T-helper 2 cell (primary cell): ENCODE measurements at regions not wholly inside any gene's neighbourhood (a gene's known extent, or its start where the extent isn't known, plus 50 kb on each side); places are given as distances from the start of the nearest gene placed in this dataset.
"Not testable (repeated sequence)": the region's sequence is repeated elsewhere in the genome, so short reads cannot be mapped to it uniquely, and the experiment has no call there.

Experiments
- DNase-seq, 5 experiments: peaks; one replicate each; pipeline versions ENCODE4 v3.0.0 to v3.0.0-alpha.2; 2012 to 2022

DNA sequence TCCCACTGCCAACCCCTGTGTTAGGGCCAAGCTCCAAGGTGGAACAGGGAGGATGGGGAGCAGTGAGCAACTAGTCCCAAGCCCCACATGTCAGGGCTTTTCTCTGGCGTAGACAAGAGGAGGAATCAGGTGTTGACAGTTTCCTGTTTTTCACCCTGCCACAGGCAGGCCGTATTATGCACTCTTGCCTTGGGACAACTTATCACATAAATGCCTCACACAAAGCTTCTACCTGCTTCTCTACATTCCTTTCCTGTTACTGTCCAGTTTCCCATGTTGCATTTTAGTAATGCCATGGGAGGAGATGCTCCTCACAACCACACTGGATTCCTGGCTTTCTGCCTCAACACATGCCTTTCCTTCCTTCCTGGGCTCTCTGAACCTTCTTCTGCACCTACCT lies 381.2 kb upstream of the ATP11B start:
- no peak for DNase-seq

DNA sequence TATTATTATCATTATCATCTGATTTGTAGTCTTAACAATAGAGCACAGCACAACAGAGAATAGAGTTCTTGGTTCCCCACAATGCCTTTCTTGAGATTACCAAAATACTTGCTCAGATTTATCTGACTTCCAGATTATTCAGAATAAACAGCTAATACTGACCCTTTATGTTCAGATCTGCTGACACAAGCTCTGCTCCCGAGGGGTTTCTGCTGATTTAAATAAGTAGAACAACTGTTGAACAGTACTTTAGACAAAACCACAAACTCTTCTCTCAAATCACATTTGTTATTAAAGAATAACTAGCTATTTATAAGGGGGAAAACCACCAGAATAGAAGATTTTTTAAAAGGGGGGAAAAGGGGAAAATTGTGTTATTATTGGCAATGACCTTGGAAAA lies 380.2 kb upstream of the ATP11B start:
- no peak for DNase-seq

DNA sequence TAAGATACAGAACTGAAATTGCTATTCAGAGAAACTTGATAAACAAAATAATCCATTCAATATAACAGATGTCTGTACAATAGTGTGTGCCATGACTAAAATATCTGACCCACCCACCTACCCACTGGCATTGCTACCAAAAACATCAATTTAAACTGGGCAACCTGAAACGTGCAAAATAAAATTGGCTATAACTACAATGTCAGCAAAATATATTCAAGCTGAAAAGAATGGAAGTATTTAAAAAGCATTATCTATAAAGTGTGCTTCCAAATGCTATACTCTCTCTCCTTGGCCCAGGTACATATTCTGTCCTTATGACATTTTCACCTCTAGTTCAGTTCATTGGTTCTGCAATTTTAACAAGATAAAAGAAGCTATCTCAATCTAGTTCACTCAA lies 379.6 kb upstream of the ATP11B start:
- no peak for DNase-seq

DNA sequence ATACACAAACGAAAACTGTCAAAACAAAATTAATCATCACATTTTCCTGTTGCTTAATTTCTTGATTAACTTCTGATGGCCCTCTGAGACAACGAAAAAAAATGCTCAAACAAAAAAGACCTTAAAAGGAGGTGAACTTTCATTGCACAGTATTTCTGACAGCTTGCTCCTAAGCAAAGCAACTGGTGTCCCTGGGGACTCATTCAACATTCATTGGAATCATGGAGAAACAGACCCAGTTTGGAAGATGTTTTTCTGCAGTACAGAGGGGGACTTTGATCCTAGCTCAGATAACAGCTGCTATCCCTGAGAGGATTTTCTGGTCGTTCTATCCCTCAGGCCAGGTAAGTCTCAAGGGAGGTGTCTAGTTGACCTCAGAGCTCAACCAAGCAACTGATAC lies 378.7 kb upstream of the ATP11B start:
- DNase-seq = no peak

DNA sequence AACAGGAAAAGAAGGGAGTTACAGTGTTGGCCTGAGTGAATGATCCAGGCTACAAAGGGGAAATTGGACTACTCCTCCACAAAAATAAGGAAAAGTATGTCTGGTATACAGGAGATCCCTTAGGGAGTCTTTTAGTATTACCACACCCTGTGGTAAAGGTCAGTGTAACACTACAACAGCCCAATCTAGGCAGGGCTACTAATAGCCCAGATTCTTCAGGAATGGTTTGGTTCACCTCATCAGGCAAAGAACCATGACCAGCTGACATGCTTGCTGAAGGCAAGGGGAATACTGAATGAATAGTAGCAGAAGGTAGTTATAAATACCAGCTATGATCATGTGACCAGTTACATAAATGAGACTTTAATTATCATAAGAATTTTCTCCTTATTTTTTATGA lies 372.6 kb upstream of the ATP11B start:
- no peak for DNase-seq

DNA sequence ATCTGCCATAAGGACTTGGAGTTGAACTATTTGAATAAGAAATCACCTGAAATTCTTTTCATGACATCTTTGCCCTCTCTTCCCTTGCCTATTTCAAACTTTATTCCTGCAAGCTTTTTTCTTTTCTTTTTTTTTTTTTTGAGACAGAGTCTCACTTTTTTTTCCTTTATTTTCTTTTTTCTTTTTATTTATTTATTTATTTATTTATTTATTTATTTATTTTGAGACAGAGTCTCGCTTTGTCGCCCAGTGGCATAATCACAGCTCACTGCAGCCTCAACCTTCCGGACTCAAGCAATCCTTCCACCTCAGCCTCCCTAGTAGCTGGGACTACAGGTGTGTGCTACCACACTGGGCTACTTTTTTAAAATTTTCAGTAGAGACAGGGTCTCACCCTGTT lies 369.3 kb upstream of the ATP11B start:
- no peak for DNase-seq

DNA sequence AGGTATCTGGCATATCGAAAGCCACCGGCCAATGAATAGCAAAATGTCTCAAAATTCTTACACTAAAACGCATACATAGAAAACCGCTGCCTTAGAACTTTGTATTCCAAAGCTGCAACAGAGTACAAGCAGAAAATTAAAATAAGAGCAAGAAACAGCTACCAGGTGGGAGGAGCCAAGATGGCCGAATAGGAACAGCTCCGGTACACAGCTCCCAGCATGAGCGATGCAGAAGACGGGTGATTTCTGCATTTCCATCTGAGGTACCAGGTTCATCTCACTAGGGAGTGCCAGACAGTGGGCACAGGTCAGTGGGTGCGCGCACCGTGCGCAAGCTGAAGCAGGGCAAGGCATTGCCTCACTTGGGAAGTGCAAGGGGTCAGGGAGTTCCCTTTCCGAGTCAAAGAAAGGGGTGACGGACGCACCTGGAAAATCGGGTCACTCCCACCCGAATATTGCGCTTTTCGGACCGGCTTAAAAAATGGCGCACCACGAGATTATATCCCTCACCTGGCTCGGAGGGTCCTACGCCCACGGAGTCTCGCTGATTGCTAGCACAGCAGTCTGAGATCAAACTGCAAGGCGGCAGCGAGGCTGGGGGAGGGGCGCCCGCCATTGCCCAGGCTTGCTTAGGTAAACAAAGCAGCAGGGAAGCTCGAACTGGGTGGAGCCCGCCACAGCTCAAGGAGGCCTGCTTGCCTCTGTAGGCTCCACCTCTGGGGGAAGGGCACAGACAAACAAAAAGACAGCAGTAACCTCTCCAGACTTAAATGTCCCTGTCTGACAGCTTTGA lies 367.2 kb upstream of the ATP11B start:
- not testable (repeated sequence) for DNase-seq

DNA sequence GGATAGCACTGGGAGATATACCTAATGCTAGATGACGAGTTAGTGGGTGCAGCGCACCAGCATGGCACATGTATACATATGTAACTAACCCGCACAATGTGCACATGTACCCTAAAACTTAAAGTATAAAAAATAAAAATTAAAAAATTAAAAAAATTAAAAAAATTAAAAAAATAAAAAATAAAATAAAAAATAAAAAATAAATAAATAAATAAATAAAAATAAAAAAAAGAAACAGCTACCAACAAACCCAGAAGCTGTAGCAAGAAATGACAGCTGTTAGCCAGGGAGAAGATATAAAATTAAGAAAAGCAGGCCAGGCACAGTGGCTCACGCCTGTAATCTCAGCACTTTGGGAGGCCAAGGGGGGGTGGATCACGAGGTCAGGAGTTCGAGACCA lies 361.3 kb upstream of the ATP11B start:
- not testable (repeated sequence) for DNase-seq

DNA sequence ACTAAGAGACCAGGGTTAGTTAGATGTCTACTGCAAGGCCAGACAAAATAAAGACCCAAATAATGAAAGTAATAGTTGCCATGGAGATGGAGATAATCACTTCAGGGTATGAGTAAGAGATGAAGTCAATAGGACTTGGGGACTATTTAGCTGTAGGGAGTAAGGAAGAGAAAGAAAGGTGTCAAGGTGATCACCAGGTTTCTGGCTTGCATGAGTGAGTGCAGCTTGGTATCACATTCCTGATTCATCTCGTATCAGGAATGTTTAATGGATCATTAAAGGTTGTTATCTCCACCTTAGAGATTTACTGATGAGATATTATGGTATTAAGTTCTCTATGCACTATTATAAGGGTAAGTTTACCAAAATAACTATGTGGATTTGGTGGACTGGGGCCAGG lies 357.4 kb upstream of the ATP11B start:
- DNase-seq = no peak

DNA sequence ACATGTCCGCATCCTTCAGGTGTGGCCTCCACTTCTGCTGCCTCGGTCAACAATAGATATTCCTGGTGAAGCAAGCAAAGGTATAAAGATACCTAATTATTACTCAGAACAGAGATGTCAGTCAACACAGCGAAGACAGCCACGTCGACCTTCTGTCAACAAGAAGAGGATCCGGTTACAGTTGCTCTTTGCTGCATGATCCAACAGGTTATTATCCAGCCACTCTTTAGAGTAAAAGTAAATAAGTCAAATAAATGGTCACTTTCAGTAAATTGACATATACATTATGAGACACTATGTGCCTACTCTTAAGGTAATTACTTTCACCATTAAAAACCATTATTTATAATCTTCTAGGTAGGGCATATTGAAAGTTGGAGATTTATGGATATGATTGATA lies 356.8 kb upstream of the ATP11B start:
- no peak for DNase-seq

DNA sequence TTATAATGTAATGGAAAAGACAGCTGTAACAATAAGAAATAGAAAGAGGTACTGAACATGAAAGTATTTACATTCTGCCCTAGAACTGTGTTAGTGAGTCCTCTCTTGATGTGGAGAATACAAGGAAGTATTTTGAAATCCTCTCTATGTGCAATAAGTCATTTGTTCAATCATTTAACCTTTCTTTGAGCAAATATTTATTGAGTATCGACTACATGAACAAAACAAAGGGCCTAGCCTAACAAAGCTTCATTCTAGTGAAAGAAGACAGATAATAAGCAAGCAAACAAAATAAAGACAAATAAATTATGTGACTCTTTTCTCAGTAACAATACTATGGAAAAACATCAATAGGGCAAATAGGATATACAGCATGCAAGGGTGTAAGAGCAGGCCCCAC lies 354.9 kb upstream of the ATP11B start:
- no peak for DNase-seq

DNA sequence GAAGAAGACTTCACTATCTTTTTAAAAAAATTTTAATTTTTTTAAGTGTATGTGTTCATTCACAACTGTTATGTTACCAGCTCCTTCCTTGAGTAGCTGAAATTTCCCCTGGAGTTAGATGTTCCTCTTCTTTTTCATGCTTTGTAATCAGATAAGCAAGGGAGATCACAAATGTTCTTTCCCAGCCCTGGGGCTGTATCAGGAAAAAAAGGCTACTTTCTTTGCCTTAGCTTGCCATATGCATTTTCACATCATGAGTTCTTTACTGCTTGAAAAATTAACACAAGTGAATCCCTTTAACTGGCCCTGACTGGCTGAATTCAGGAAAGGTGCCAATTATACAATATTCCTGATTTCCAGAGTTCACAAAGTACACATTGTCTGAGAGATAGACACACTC lies 353.2 kb upstream of the ATP11B start:
- no peak for DNase-seq

DNA sequence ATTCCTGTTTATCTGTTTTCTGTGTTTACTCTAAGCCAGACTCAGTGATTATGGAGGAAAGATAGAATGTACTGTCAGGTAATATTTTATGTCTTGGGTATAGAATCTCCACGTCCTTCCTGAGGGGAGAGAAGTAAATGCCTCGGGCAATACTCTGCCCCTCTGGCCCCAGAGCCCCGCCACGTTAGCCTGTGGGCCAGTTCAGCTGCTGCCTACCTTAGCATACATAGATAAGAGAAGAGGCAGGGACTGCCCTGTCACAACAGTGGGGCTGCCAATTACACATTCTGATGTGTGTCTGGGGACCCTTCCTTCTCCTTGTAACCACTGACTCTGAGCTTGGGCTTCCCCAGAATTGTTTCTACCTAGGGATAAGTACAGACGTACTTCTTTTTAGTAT lies 347.7 kb upstream of the ATP11B start:
- no peak for DNase-seq

DNA sequence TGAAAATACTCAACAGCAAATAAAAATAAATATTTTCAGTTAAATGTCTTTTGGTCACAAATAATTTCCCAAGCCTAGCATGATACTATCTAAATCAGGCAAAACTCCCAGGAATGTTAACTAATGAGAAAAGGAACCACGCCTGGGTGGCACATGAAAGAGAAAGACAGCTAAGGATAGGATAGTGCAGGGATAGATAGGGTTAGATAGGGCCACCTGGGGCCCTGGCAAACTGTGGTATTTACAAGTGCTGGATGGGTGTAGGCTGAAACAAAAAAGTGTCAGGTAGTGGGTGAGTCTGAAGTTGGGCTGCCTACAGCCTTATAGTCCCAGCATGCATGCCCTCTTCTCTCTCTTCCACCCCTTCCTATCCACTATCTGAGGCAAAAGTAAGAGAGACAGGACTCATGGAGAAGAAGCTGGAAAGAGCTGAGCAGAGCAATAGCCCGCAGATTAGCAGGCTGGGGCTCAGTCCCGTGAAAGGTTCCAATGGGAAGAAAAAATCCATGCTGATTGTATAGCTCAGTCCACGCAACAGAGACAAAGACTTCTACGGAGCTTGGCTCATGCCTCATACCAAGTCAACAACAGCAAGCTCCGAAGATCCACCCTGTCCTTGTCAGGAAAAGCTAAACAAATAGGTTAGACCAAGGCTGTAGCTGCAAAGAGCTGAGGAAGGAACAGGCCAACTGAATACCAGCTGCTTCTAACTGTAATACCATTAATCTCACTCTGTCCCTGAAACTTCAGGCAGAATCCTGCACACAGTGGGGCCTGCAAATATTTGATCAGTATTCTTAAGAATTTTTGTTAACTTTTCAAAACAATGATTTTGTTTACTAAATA lies 342.1 kb upstream of the ATP11B start:
- DNase-seq = no peak

DNA sequence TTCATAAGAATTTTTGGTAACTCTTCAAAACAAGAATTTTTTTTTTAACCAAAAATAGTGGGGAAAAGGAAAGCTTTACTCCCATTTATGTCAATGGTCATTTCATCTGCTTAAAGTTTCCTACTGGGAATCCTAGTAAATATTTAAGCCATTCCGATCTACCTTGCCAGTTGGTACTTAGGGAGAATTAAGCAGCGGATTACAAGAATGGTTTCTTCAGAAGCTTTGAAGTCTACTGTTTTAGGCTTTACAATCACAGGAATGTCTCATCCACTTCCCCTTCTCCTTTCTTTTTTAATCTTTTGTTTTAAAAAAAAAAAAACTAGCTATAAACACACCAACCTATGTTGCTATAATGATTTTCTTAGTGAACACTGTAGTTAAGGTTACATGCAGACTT lies 341.4 kb upstream of the ATP11B start:
- no peak for DNase-seq

DNA sequence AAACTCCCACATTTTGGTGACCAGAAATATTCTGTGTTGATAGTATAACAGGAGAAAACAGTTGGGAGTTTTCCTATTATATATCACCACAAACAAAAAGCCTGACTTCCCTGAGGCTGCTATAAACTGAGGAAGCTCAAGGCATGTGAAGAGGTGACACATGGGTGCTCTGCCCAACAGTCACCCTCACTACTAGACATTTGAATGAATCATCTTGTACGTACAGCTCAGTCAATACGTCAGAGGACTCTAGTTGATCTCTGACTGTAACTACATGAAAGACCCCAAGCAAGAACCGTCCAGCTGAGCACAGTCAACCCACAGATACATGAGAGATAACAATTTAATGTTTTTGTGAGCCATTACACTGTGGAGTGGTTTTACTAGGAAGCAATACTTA lies 338.3 kb upstream of the ATP11B start:
- DNase-seq = no peak

DNA sequence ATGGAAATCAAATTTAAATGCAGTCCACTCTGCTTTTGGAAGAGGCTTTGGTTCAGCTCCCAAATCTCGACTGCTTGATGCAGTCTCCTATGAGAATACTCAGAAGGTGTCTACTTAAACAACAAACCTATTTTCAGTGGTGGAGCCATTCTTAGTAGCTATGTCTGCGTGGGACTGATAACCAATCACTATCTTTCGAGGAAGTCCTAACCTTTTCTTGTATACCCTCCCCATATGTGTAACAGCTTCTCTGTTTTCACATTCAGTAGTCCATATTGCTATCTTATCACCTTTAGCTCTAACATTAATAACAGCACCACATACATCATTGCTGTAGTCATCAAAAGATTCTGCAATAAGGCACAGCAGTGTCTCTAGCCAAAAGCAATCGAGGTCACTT lies 333.0 kb upstream of the ATP11B start:
- DNase-seq = no peak

DNA sequence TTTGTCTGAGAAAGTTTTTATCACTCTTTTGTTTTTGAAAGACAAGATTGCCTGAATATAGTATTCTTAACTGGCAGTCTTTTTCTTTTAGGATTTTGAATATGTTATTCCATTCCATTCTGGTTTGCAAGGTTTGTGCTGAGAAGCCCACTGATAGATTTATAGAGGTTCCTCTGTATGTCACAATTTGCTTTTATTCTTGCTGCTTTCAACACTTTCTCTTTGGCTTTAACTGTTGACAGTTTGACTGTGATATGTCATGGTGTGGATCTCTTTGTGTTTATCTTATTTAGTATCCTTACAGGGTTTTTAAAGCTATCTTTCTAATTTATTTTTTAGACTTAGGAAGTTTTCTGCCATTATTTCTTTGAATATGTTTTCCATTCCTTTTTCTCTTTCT lies 331.2 kb upstream of the ATP11B start:
- no peak for DNase-seq

DNA sequence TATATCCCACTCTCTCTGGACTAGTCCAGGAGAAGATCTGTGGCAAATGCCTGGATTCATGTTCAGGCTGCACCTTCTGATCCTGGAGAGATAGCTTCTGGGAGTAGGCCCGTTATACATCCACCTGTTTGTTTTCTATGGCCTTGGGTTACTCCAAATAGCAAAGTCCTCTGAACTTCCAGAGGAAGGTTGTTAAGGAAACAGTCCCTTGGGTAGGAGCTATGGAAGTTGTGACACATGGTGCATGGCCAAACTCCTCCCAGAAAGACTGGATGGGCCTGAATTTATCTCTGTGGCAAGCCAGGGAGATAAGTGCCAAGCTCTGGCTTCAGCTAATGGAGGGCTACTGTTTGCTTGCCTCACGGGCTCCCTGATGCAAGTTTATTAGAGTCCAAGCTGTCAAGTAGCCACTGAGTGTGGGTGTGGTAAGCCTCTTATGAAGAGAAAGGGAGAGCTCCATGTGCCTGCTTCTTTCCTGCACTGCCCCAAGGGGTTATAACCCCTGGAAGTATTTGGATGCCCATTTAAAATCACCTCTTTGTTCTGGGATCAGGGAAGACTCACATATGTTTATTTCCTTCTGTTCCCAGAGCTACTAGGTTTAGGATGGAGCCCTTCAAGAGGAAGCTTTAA lies 328.7 kb upstream of the ATP11B start:
- no peak for DNase-seq

DNA sequence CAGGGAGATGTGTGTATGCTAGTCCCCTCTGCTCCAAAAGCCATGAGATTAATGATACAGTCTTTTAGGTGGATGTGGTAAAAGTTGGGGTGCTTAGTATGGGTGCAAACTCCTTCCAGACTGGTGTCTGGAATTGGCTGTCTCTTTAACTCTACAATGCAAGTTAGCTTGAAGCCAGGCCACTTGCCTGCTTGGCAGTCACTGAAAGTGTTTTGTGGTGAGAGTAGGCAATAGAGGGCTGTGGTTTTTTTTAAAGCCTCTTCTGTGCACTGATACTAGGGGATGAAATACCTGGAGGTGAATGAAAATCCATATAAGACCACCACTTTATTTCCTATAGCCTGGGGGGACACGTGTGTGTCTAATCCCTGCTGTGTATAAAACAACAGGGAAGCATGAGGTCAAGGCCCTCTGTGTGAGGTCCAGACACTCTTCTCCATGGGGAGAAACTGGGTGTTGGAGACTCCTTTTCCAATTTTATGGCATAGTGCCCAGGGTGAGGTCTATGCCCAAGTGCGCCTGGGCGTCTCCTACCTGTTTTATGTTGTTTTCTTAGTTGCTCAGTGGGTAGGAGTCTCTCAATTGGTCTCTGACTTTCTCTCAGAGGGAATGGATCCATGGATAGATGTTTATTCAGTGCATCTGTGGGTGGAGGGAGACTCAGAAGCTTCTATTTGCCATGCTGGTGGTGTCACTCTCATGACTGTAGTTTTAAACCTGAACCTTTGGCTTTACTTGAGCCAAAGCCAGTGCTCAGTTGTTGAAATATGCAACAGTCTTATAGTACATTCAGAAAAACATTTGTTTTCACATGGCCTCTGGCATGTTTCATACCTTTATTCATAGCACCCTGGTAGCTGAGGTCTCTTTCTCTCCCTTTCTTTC lies 327.8 kb upstream of the ATP11B start:
- no peak for DNase-seq

DNA sequence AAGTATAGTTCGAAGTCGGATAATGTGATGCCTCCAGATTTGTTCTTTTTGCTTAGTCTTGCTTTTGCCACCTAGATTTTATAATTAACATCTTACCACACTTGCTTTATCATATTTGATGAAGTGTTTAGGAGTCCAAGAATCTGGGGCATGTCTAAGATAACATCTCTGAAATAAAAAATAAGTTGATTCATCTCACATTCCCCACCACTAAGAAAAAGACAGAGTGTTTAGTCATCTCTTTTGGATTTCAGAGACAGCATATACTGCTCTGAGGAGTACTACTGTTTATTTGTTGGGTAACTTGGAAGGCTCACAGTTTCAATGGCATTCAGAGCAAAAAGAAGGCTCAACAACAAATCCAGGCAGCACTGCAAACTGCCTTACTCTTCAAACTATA lies 324.2 kb upstream of the ATP11B start:
- DNase-seq = no peak

DNA sequence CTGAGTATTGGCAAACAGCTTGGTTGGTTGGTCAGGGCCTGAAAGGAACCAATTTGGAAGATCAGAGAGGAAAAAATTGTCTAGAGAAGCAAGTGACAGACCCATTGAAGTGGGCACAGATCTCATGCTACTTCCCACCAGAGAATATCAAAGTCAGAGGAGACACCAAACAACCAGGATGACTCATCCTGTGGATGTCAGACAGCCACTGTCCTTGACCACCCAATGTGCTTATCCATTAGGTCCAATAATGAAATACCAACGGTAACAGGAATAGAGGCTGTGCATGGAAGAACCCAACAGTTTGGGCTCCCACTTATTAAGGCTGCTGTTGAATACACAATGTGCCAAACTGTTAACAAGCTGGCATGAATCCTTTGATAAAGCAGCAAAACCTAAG lies 323.1 kb upstream of the ATP11B start:
- DNase-seq = no peak

DNA sequence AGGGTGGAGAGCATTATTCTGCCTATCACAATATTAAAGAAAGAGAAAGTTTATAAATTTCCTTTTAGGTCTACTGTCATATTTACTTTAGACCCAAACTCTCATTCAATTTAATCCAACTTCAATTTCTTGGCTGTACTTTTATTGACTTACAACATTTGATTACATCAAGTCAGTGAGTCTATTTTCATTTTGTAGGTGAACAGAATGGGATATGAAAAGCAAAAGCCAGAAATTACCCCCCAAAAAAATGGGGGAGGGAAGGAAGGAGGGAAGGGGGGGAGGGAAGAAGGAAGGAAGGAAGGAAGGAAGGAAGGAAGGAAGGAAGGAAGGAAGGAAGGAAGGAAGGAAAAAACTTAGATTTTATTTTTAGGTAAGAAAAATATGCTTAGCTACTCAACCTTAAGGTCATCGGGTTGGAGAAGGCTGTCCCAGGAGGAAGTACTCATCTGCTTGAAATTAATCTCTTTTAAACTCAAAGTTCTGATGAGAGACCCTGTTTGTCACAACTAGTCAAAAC lies 320.1 kb upstream of the ATP11B start:
- DNase-seq = no peak
